Fibroblast of peridontal ligament (primary cell): ENCODE measurements at regions not wholly inside any gene's neighbourhood (a gene's known extent, or its start where the extent isn't known, plus 50 kb on each side); places are given as distances from the start of the nearest gene placed in this dataset.
"Not testable (repeated sequence)": the region's sequence is repeated elsewhere in the genome, so short reads cannot be mapped to it uniquely, and the experiment has no call there.

Experiments
- DNase-seq: peaks from one replicate; pipeline ENCODE4 v3.0.0-alpha.2; 2010; ENCODE audit errors: extremely low read depth

GRCh38 chr4:154032914-154033313 is 244.0 kb upstream of the SFRP2 start:
- no peak for DNase-seq

- DNase-seq: no peak
These were observed 241.9 kb upstream of the SFRP2 start for GRCh38 chr4:154030746-154031145.

DNA sequence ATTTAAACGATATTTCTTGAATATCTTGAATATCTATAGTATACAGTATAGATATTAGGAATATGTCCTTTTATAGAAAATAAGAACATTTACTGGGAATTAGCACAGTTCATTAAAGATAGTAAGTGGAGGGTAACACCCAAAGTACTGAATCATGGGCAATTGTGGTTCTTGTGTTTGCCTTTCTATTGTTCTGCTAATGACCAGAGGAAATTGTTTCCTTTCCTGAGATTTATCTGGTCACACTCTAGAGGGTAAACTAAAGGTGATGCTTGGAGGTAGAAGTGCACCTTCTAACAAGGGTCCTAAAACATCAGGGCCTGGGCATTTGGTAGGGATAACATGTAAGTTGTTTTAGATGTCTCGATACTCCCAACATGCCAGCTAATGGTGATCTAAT is 241.3 kb upstream of the SFRP2 start:
- DNase-seq: no peak

GRCh38 chr4:154029171-154029570 is 240.3 kb upstream of the SFRP2 start:
- DNase-seq: no peak

- DNase-seq: no peak
These were observed 236.2 kb upstream of the SFRP2 start for GRCh38 chr4:154025110-154025509.

GRCh38 chr4:154024097-154024694 is 235.3 kb upstream of the SFRP2 start:
- DNase-seq: no peak

- not testable (repeated sequence) for DNase-seq
These were observed 234.8 kb upstream of the SFRP2 start for GRCh38 chr4:154023671-154024070.

GRCh38 chr4:154019811-154020210 is 230.9 kb upstream of the SFRP2 start:
- DNase-seq: no peak

GRCh38 chr4:154018659-154019058 is 229.8 kb upstream of the SFRP2 start:
- DNase-seq: no peak

- DNase-seq: no peak
These were observed 226.7 kb upstream of the SFRP2 start for GRCh38 chr4:154015578-154015977.

- DNase-seq: no peak
These were observed 225.8 kb upstream of the SFRP2 start for GRCh38 chr4:154014407-154015321.

DNA sequence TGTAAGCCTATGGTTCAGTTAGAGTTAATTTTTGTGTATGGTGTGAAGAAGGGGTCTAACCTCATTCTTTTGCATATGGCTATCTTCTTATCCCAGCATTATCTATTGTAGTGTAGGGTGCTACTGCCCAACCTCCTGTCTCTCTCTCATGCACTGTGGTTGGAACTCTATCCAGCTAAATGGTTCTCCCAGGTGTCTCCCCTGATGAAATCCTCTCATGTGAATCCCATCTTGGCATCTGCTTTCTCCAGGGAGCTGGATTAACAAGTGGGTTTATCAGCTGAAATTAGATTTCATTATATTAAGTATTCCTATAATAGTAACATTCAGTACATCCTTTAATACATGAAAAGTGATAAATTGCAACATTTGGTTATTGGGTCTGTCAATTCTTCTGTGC is 224.7 kb upstream of the SFRP2 start:
- DNase-seq: no peak

- DNase-seq: no peak
These were observed 221.5 kb upstream of the SFRP2 start for GRCh38 chr4:154010371-154010770.

GRCh38 chr4:154009788-154010187 is 220.9 kb upstream of the SFRP2 start:
- DNase-seq: no peak

DNA sequence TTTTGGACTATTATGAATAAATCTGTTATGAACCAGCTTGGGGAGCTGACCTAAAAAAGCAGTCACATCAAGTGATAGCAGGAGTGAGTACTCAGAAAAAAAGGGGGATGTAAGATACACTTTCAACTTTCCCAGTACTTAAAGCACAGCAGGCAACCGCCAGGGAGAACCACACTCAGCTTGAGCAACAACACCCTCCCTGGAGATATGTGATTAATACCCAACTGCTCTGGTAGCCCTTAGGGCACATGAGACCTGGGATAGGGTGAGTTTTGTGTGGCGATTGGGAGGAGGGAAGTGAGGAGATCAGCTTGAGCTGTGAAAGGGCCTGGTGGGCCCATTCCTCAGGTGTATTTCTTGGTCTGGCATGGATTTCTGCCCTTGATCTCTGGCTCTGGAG is 220.3 kb upstream of the SFRP2 start:
- DNase-seq: no peak

GRCh38 chr4:154005171-154005520 is 216.3 kb upstream of the SFRP2 start:
- DNase-seq: peak; percentile 2

DNA sequence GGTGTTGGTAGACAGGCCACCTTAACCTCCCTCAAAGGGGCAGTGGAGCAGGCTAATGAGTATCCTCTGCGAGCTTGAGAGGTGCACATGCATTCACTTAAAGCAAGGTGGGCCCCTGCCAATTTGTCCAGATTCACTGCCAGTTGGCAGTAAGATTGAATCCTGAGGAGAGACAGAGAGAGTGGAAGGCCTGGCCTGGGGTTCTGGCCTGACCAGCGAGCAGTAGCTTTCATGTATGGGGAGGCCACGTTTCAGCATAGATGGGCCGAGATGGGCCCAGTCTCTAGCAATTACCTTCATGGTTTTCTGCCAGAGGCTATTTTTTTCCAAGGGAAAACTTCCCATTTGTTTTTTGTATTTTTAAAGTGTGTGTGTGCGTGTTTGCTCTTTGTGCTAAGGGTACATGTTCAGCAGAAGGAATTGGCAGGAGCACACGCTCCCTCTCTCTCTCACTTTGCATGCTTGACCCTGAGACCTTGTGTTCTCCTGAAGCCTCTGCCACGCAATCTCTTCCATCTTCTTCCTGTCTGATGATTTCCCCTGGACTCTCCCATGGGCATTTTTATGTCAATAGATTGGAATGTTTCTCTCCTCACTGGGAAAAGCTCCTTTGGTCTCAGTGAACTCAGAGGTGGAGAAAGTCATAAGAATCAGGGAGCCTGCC is 215.8 kb upstream of the SFRP2 start:
- DNase-seq: peak; percentile 46

DNA sequence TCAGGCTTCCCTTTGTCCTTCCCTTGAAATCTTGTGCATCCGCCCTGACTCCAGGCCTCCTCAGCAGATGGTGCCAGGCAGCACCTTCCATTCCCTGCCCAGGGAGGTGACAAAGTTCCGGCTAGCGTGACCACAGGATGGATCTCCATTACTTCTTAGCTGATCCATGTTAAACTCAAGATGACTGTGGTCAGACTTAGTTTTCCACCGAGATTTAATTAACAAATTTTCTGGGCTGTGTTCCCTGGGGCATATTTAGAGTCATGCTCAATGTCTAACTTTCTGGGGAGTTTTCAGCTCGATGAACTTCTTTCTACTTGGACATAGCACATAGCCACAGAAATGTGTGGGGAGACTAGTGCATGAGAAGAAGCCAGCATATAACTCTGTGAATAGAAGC is 215.1 kb upstream of the SFRP2 start:
- DNase-seq: no peak

DNA sequence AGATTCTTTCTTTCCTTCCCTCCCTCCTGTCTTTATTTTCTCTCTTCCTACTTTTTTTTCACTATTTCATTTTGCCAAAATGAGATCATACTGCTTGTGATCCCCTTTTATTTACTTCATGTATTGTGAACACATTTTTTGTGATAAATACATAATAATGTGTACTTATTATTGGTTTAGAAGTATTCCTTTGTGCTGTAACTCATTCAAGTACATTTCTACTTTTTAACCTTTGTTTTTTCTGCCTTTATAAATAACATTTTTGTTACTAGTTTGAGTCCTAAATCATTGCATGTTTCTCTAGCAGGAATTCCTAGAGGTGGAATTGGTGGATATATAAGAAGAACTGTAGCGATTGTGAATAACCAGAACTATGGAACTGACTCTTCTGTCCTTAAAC is 214.5 kb upstream of the SFRP2 start:
- no peak for DNase-seq

- DNase-seq: no peak
These were observed 212.3 kb upstream of the SFRP2 start for GRCh38 chr4:154001193-154001592.

- no peak for DNase-seq
These were observed 208.6 kb upstream of the SFRP2 start for GRCh38 chr4:153997516-153997915.

GRCh38 chr4:153989505-153989904 is 200.6 kb upstream of the SFRP2 start:
- no peak for DNase-seq
